OCI-LY7 (cell line): ENCODE measurements at regions not wholly inside any gene's neighbourhood (a gene's known extent, or its start where the extent isn't known, plus 50 kb on each side); places are given as distances from the start of the nearest gene placed in this dataset.

Experiments
- BruUV-seq: library from RNA; stranded (reverse); fragments of 400-500 nt; replicated peaks from 2 replicates; lab custom pipeline; 2021; lab: Mats Ljungman, UMichigan
- CTCF ChIA-PET: fragments of 300-600 bp; sonication (Branson Sonifier 250); formaldehyde crosslinking; loops from one replicate; lab custom pipeline; 2022; ENCODE audit warnings: antibody characterized with exemption; ENCODE audit not compliant: unreplicated experiment; lab: Charles Lee
- POLR2A ChIA-PET: fragments of 300-600 bp; sonication (Branson Sonifier 250); formaldehyde crosslinking; loops from one replicate; lab custom pipeline; 2022; ENCODE audit warnings: antibody characterized with exemption; lab: Charles Lee
- DNase-seq: peaks from one replicate; pipeline ENCODE4 v3.0.0-alpha.2; 2015; ENCODE audit warnings: low spot score
- H2AFZ ChIP-seq: fragments of 200-600 bp; sonication (generic), shearing (Covaris generic); 2 replicates; pipeline ENCODE4 v1.6.1; 2014; ENCODE audit warnings: mild to moderate bottlenecking, antibody characterized with exemption, low read length, moderate library complexity
- H3K27ac ChIP-seq: fragments of 200-600 bp; sonication (generic); 2 replicates; pipeline ENCODE4 v1.5.1; 2014; ENCODE audit warnings: mixed run types, low read depth, mild to moderate bottlenecking, moderate library complexity, low read length, inconsistent platforms; ENCODE audit not compliant: poor library complexity, severe bottlenecking
- H3K36me3 ChIP-seq: fragments of 200-600 bp; sonication (generic); 2 replicates; pipeline ENCODE4 v1.6.1; 2014; ENCODE audit warnings: mild to moderate bottlenecking, antibody characterized with exemption, low read length, moderate library complexity, mixed read lengths; ENCODE audit not compliant: insufficient read depth
- H3K4me1 ChIP-seq: fragments of 200-600 bp; sonication (generic); 2 replicates; pipeline ENCODE4 v1.5.1; 2014; ENCODE audit warnings: mild to moderate bottlenecking, low read length; ENCODE audit not compliant: insufficient read depth, poor library complexity, severe bottlenecking
- H3K4me2 ChIP-seq: fragments of 200-600 bp; sonication (generic); 2 replicates; pipeline ENCODE4 v1.6.1; 2014; ENCODE audit warnings: mild to moderate bottlenecking, low read length
- H3K4me3 ChIP-seq: fragments of 200-600 bp; sonication (generic); 2 replicates; pipeline ENCODE4 v1.5.1; 2014; ENCODE audit warnings: mild to moderate bottlenecking, low read depth, low read length; ENCODE audit not compliant: poor library complexity, severe bottlenecking
- H3K79me2 ChIP-seq: fragments of 200-600 bp; sonication (generic); 2 replicates; pipeline ENCODE4 v1.6.1; 2016; ENCODE audit warnings: low read depth, mild to moderate bottlenecking, low read length, moderate library complexity, mixed read lengths; ENCODE audit not compliant: insufficient read depth
- H3K9me2 ChIP-seq: fragments of 200-600 bp; sonication (generic); 2 replicates; pipeline ENCODE4 v1.6.1; 2016; ENCODE audit warnings: mild to moderate bottlenecking, low read length, mixed read lengths; ENCODE audit not compliant: insufficient read depth
- H3K9me3 ChIP-seq: fragments of 200-600 bp; sonication (generic); 2 replicates; pipeline ENCODE4 v1.6.1; 2014; ENCODE audit warnings: mild to moderate bottlenecking, mixed run types, low read length, mixed read lengths
- H4K20me1 ChIP-seq: fragments of 200-600 bp; sonication (generic); 2 replicates; pipeline ENCODE4 v1.6.1; 2014; ENCODE audit warnings: mild to moderate bottlenecking, antibody characterized with exemption, low read length, moderate library complexity, mixed read lengths; ENCODE audit not compliant: insufficient read depth
- EZH2phosphoT487 ChIP-seq: fragments of 200-600 bp; sonication (generic); IDR thresholded peaks from 2 replicates; pipeline ENCODE4 v1.6.1; 2018; ENCODE audit warnings: low read depth, borderline replicate concordance, mild to moderate bottlenecking, mixed run types, antibody characterized with exemption, low read length, moderate library complexity, mixed read lengths
- intact Hi-C: fragments of 100-400 bp; cut with micrococcal nuclease; formaldehyde crosslinking; loops from one replicate; pipeline ENCODE4 v1.10.0; 2022; ENCODE audit not compliant: unreplicated experiment
- TF ChIP-seq, protein P1 (sequence below): fragments of 200-600 bp; sonication (generic); conservative IDR thresholded peaks from 2 replicates; pipeline ENCODE4 v1.5.1; 2014; ENCODE audit warnings: mild to moderate bottlenecking, antibody characterized with exemption, low read length, moderate library complexity, mixed read lengths

DNA sequence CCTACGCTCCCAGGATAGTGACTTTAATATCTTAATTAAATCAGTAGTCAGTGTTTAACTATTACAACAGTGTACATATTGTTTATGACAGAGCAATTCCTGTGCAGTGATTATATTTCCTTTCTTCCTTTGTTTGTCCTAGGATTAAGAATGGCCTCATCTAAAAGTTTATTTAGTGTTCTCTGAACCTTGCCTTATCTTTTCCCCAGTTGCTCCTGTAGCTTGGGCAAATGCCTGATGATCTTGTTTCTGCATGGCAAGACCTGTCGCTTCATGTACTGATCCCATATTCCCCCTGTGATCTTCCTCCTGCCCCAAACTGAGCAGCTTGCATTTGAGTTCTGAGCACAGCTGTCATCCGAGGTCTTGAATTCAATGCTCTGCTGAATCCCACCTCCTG is 69.1 kb upstream of the STUM start:
- no peak for DNase-seq
- CTCF ChIA-PET: no interaction called here
- Histone ChIP-seq H3K36me3 (no peaks in the 10 kb centered on the region), H3K4me2 (no peak overlapping the region), H3K4me1 (peaks cover 29% of the 10 kb centered on the region), H3K9me2 (no peaks in the 10 kb centered on the region), H2AFZ (no peak overlapping the region), H3K4me3 (no peak overlapping the region), H3K27ac (no peak overlapping the region), H3K9me3 (no peaks in the 10 kb centered on the region), H4K20me1 (no peaks in the 10 kb centered on the region), H3K79me2 (no peaks in the 10 kb centered on the region)
- BruUV-seq: no TSS peak
- POLR2A ChIA-PET: interaction anchor here (0.6 to 2.2 kb wide), 4 partner anchors 19 to 776 kb away, joined by 3 to 6 read pairs (median 4); no protein-coding TSS in a partner anchor
- intact Hi-C loops: no loop called here
- TF ChIP-seq, protein P1, sequence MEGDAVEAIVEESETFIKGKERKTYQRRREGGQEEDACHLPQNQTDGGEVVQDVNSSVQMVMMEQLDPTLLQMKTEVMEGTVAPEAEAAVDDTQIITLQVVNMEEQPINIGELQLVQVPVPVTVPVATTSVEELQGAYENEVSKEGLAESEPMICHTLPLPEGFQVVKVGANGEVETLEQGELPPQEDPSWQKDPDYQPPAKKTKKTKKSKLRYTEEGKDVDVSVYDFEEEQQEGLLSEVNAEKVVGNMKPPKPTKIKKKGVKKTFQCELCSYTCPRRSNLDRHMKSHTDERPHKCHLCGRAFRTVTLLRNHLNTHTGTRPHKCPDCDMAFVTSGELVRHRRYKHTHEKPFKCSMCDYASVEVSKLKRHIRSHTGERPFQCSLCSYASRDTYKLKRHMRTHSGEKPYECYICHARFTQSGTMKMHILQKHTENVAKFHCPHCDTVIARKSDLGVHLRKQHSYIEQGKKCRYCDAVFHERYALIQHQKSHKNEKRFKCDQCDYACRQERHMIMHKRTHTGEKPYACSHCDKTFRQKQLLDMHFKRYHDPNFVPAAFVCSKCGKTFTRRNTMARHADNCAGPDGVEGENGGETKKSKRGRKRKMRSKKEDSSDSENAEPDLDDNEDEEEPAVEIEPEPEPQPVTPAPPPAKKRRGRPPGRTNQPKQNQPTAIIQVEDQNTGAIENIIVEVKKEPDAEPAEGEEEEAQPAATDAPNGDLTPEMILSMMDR: no peak
- TF ChIP-seq EZH2phosphoT487: no peak

DNA sequence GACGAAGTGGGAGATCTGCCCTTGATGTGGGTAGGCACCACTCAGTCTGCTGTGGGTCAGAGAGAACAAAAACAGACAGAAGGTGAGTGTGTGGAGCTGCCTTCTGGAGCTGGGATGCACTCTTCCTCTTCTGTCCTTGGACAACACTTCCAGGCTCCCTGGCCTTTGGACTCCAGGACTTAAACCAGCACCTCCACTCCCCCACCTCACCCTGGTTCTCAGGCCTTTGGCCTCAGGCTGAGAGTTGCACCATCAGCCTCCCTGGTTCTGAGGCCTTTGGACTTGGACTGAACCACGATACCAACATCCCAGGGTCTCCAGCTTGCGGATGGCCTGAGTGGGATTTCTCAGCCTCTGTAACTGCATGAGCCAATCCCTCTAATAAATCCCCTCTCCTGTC is 68.1 kb upstream of the STUM start:
- H3K4me1 ChIP-seq: peaks cover 34% of the 10 kb centered on the region
- H3K9me2 ChIP-seq: no peaks in the 10 kb centered on the region
- H4K20me1 ChIP-seq: no peaks in the 10 kb centered on the region
- intact Hi-C loops: no loop called here
- no peak overlapping the region for H2AFZ ChIP-seq
- H3K27ac ChIP-seq: no peak overlapping the region
- POLR2A ChIA-PET: interaction anchor here (0.6 to 1.1 kb wide), 2 partner anchors 10 to 90 kb away, joined by 3 read pairs; no protein-coding TSS in a partner anchor
- BruUV-seq: no TSS peak
- no peaks in the 10 kb centered on the region for H3K36me3 ChIP-seq
- no peak overlapping the region for H3K4me3 ChIP-seq
- CTCF ChIA-PET: no interaction called here
- no peaks in the 10 kb centered on the region for H3K79me2 ChIP-seq
- H3K9me3 ChIP-seq: no peaks in the 10 kb centered on the region
- H3K4me2 ChIP-seq: no peak overlapping the region
- no peak for TF ChIP-seq EZH2phosphoT487
- TF ChIP-seq, protein P1: no peak
- no peak for DNase-seq

DNA sequence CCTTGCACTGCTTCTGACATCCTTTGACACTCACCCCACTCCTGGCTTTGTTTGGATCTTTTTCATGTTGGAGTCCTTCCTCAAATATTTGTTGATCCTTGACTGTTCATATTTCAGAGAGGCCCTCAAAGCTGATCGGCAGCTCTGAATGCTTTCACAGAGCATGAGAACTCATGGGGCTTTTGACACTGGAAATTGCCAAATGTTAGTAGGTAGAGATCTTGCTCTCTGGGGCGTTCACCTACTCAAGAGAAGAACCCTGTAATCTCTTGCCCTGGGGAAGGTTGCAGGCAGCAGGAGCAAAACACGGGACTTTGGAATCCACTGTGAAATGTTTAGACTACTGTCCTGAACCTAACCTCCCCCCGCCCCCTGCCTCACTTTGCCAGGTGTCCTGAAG is 67.4 kb upstream of the STUM start:
- TF ChIP-seq EZH2phosphoT487: no peak
- TF ChIP-seq, protein P1: no peak
- no peaks in the 10 kb centered on the region for H3K9me2 ChIP-seq
- H3K36me3 ChIP-seq: no peaks in the 10 kb centered on the region
- no peak overlapping the region for H3K27ac ChIP-seq
- no peak for DNase-seq
- H3K4me3 ChIP-seq: no peak overlapping the region
- H2AFZ ChIP-seq: no peak overlapping the region
- no peaks in the 10 kb centered on the region for H3K9me3 ChIP-seq
- no TSS peak for BruUV-seq
- ChIA-PET CTCF (no interaction called here), POLR2A (interaction anchor here (0.5 to 1.1 kb wide), 3 partner anchors 10 to 1184 kb away, joined by 3 read pairs; no protein-coding TSS in a partner anchor)
- no peaks in the 10 kb centered on the region for H4K20me1 ChIP-seq
- H3K4me2 ChIP-seq: no peak overlapping the region
- H3K79me2 ChIP-seq: no peaks in the 10 kb centered on the region
- H3K4me1 ChIP-seq: peaks cover 37% of the 10 kb centered on the region
- intact Hi-C loops: no loop called here
